Gastroesophageal sphincter (tissue), 3 donors: ENCODE measurements at regions not wholly inside any gene's neighbourhood (a gene's known extent, or its start where the extent isn't known, plus 50 kb on each side); places are given as distances from the start of the nearest gene placed in this dataset.

Experiments used
- POLR2A ChIP-seq, 2 donors: fragments of 450-650 bp; IDR thresholded peaks; one replicate each; pipeline ENCODE4 v1.6.1; 2017; ENCODE audit warnings: antibody characterized with exemption in 2 of 2, mild to moderate bottlenecking in 2 of 2, moderate library complexity in 1 of 2
- POLR2AphosphoS5 ChIP-seq: sonication (generic); formaldehyde crosslinking; IDR thresholded peaks from one replicate; pipeline ENCODE4 v1.6.1; 2017; ENCODE audit warnings: antibody characterized with exemption
- TF ChIP-seq, protein P1 (sequence below), 4 experiments: fragments of 200-600 bp in 2 of 4; fragments of 450-650 bp in 2 of 4; sonication (generic) in 1 of 4; IDR thresholded peaks; one replicate each; pipeline ENCODE4 v1.5.1; 2017 to 2019; ENCODE audit warnings: antibody characterized with exemption in 4 of 4, mild to moderate bottlenecking in 2 of 4, moderate library complexity in 2 of 4

DNA sequence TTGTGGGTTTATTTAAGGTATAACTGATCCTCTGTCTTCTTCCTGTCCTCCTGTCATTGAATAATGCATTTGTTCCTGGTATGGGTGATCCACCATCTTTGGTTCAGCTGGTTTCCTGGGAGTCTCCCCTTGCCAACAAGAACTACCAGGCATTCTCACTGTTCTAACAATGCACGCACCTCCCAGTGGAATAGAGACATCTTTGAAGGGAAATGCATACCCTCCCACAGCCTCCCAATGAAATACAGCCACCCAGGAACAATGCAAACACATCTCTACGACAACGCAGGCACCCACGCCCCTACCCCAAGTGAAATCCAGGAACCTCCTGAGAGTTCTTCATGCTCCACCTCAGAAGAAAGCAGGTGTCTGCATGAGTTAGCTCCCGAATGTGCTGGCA is 318.0 kb downstream of the SOX11 start:
- TF ChIP-seq POLR2A (IDR thresholded peaks at IDR 0.05), result no peak
- TF ChIP-seq, protein P1, sequence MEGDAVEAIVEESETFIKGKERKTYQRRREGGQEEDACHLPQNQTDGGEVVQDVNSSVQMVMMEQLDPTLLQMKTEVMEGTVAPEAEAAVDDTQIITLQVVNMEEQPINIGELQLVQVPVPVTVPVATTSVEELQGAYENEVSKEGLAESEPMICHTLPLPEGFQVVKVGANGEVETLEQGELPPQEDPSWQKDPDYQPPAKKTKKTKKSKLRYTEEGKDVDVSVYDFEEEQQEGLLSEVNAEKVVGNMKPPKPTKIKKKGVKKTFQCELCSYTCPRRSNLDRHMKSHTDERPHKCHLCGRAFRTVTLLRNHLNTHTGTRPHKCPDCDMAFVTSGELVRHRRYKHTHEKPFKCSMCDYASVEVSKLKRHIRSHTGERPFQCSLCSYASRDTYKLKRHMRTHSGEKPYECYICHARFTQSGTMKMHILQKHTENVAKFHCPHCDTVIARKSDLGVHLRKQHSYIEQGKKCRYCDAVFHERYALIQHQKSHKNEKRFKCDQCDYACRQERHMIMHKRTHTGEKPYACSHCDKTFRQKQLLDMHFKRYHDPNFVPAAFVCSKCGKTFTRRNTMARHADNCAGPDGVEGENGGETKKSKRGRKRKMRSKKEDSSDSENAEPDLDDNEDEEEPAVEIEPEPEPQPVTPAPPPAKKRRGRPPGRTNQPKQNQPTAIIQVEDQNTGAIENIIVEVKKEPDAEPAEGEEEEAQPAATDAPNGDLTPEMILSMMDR (IDR thresholded peaks at IDR 0.05), result no peak
- TF ChIP-seq POLR2AphosphoS5, result no peak
